ENCODE measurements at regions not wholly inside any gene's neighbourhood (a gene's known extent, or its start where the extent isn't known, plus 50 kb on each side); places are given as distances from the start of the nearest gene placed in this dataset.

GRCh38 chr1:216815260-216816131 lies 92.3 kb upstream of the ESRRG start:
- DNase-seq, result no peak
- no peak for TF ChIP-seq POLR2A (IDR thresholded peaks at IDR 0.05)
- WGBS, 2 donors, result 40 to 53% methylated on average over 3 to 11 of the region's 11 CpGs
- Histone ChIP-seq H3K4me3 (no peak overlapping the region), H3K9me3 (no peaks in the 10 kb centered on the region), H3K27me3 (no peaks in the 10 kb centered on the region), H3K36me3 (no peaks in the 10 kb centered on the region), H3K4me1 (no peaks in the 10 kb centered on the region), H3K27ac (no peak overlapping the region)
- intact Hi-C loops (cut with DNase I), result no loop called here

GRCh38 chr1:216814576-216815259 lies 91.5 kb upstream of the ESRRG start:
- DNase-seq, result no peak
- TF ChIP-seq POLR2A (IDR thresholded peaks at IDR 0.05) (no peak), CTCF (IDR thresholded peaks at IDR 0.05) (no peak)
- Histone ChIP-seq H3K9me3 (no peaks in the 10 kb centered on the region), H3K4me3 (no peak overlapping the region), H3K36me3 (no peaks in the 10 kb centered on the region), H3K27ac (no peak overlapping the region), H3K27me3 (no peaks in the 10 kb centered on the region), H3K4me1 (no peaks in the 10 kb centered on the region)
- intact Hi-C loops (cut with DNase I), result no loop called here
- WGBS, 2 donors, result 63 to 72% methylated on average over 6 of the region's 6 CpGs

GRCh38 chr1:216812966-216813365 lies 89.7 kb upstream of the ESRRG start:
- H3K9me3 ChIP-seq, result no peaks in the 10 kb centered on the region
- intact Hi-C loops (cut with DNase I), result no loop called here
- no peak for TF ChIP-seq POLR2A (IDR thresholded peaks at IDR 0.05)
- TF ChIP-seq CTCF (IDR thresholded peaks at IDR 0.05), result no peak
- H3K36me3 ChIP-seq, result no peaks in the 10 kb centered on the region
- H3K27ac ChIP-seq, result no peak overlapping the region
- no peaks in the 10 kb centered on the region for H3K27me3 ChIP-seq
- H3K4me3 ChIP-seq, result no peak overlapping the region
- 19 to 46% methylated on average over 4 of the region's 4 CpGs for WGBS, 2 donors
- DNase-seq, result no peak
- no peaks in the 10 kb centered on the region for H3K4me1 ChIP-seq

GRCh38 chr1:216809649-216810048 lies 86.4 kb upstream of the ESRRG start:
- 74 to 77% methylated on average over 5 of the region's 5 CpGs for WGBS, 2 donors
- Histone ChIP-seq H3K36me3 (no peaks in the 10 kb centered on the region), H3K4me3 (no peak overlapping the region), H3K27me3 (no peaks in the 10 kb centered on the region), H3K4me1 (no peaks in the 10 kb centered on the region), H3K27ac (no peak overlapping the region), H3K9me3 (no peaks in the 10 kb centered on the region)
- no peak for DNase-seq
- TF ChIP-seq POLR2A (IDR thresholded peaks at IDR 0.05) (no peak), CTCF (IDR thresholded peaks at IDR 0.05) (no peak)
- intact Hi-C loops (cut with DNase I), result no loop called here

GRCh38 chr1:216807696-216808095 lies 84.5 kb upstream of the ESRRG start:
- 73 to 80% methylated on average over 1 of the region's 1 CpG for WGBS, 2 donors
- Histone ChIP-seq H3K27ac (no peak overlapping the region), H3K27me3 (no peaks in the 10 kb centered on the region), H3K4me1 (no peaks in the 10 kb centered on the region), H3K36me3 (no peaks in the 10 kb centered on the region), H3K9me3 (no peaks in the 10 kb centered on the region), H3K4me3 (no peak overlapping the region)
- DNase-seq, result no peak
- TF ChIP-seq CTCF (IDR thresholded peaks at IDR 0.05) (no peak), POLR2A (IDR thresholded peaks at IDR 0.05) (no peak)
- intact Hi-C loops (cut with DNase I), result no loop called here
